Muscle layer of colon (tissue), 2 donors: ENCODE measurements at regions not wholly inside any gene's neighbourhood (a gene's known extent, or its start where the extent isn't known, plus 50 kb on each side); places are given as distances from the start of the nearest gene placed in this dataset.

Experiments used
- H3K27ac ChIP-seq: one replicate; pipeline ENCODE4 v1.7.0; 2013; ENCODE audit warnings: low read depth, mild to moderate bottlenecking, low read length, moderate library complexity
- H3K27me3 ChIP-seq, 2 donors: one replicate each; pipeline ENCODE4 v1.7.0; 2013; ENCODE audit warnings: low read length in 2 of 2, mild to moderate bottlenecking in 2 of 2; ENCODE audit not compliant: insufficient read depth in 2 of 2, control insufficient read depth in 1 of 2
- H3K36me3 ChIP-seq: one replicate; pipeline ENCODE4 v1.7.0; 2013; ENCODE audit warnings: mild to moderate bottlenecking, low read length; ENCODE audit not compliant: insufficient read depth
- H3K4me1 ChIP-seq: one replicate; pipeline ENCODE4 v1.7.0; 2013; ENCODE audit warnings: mild to moderate bottlenecking, low read length; ENCODE audit not compliant: insufficient read depth
- H3K4me3 ChIP-seq, 2 donors: one replicate each; pipeline ENCODE4 v1.7.0; 2013; ENCODE audit warnings: low read length in 2 of 2, low read depth in 1 of 2, mild to moderate bottlenecking in 1 of 2, moderate library complexity in 1 of 2
- H3K9ac ChIP-seq: one replicate; pipeline ENCODE4 v1.7.0; 2013; ENCODE audit warnings: low read length
- H3K9me3 ChIP-seq: one replicate; pipeline ENCODE4 v1.7.0; 2013; ENCODE audit warnings: mild to moderate bottlenecking, low read length
- donor health status: abdominal sarcoma.
- donor health status: Adenocarcinoma of cecum.

DNA sequence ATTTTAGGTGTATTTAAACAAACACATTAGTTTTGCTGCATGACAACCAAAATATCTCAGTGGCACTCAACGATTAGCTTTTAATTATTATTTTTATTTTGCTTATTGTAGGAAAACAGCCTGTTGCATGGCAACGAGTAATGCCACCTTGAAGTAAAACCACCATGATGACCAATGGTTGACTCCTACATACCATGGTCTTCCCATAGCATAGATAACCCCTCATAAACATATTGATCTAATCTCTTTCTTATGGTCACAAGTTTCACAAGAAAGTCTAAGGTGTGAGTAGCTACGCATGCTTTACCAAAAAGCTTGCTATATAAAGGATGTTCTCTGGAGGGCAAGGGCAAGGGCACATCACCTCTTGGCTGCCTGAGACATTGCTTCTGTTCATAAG is 61.5 kb upstream of the PTBP2 start:
- Histone ChIP-seq H3K27me3 (no peaks in the 10 kb centered on the region), H3K36me3 (no peaks in the 10 kb centered on the region), H3K9me3 (peaks cover 6% of the 10 kb centered on the region), H3K9ac (no peak overlapping the region), H3K4me3 (no peak overlapping the region), H3K4me1 (no peaks in the 10 kb centered on the region), H3K27ac (no peak overlapping the region)

DNA sequence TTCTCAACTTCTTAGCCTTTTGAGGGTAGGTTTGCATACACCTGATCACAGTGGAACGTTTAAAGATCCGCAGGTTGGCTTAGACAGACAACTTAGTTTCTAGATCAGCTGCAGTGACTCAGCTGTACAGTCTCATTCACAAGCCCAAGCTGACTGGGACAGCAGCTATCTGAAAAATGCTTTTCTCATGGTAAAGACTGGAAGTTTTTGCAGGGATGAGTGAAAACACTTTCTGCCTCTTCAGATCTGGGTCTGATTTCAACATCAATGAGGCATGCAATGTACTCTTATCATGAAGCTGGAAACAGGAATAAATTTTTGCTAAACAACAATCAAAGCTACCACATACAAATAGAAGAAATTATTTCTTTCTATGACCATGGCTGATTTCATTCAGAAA is 61.1 kb upstream of the PTBP2 start:
- Histone ChIP-seq H3K9ac (no peak overlapping the region), H3K27me3 (no peaks in the 10 kb centered on the region), H3K4me3 (no peak overlapping the region), H3K4me1 (no peaks in the 10 kb centered on the region), H3K27ac (no peak overlapping the region), H3K36me3 (no peaks in the 10 kb centered on the region), H3K9me3 (peaks cover 6% of the 10 kb centered on the region)
